ENCODE measurements at regions not wholly inside any gene's neighbourhood (a gene's known extent, or its start where the extent isn't known, plus 50 kb on each side); places are given as distances from the start of the nearest gene placed in this dataset.

DNA sequence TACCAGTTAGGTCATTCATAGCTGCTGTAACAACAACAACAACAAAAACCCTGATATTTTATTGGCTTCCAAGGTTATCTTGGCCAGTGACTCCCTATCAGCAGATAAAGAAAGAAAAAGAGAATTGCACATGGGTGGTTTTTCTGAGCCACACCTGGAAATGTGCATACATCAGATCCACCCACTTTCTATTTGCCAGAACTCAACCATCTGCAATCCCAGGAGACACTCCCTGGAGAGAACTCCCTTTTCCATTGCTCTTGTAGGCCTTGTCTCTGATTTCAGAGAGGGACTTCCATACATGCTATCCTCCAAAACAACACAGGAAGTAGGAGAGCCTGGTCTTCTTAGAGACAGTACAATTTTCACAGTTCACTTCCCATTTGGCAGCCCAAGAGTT is 74.9 kb upstream of the ZC3H11B start:
- TF ChIP-seq EZH2 (IDR thresholded peaks at IDR 0.05; ENCODE audit: low read length, unreplicated experiment) (no peak), EZH2phosphoT487 (IDR thresholded peaks at IDR 0.05; ENCODE audit: borderline replicate concordance, low read length) (no peak)
- TF ChIP-seq, protein P1, sequence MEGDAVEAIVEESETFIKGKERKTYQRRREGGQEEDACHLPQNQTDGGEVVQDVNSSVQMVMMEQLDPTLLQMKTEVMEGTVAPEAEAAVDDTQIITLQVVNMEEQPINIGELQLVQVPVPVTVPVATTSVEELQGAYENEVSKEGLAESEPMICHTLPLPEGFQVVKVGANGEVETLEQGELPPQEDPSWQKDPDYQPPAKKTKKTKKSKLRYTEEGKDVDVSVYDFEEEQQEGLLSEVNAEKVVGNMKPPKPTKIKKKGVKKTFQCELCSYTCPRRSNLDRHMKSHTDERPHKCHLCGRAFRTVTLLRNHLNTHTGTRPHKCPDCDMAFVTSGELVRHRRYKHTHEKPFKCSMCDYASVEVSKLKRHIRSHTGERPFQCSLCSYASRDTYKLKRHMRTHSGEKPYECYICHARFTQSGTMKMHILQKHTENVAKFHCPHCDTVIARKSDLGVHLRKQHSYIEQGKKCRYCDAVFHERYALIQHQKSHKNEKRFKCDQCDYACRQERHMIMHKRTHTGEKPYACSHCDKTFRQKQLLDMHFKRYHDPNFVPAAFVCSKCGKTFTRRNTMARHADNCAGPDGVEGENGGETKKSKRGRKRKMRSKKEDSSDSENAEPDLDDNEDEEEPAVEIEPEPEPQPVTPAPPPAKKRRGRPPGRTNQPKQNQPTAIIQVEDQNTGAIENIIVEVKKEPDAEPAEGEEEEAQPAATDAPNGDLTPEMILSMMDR (conservative IDR thresholded peaks at IDR 0.05; ENCODE audit: low read depth, low read length), result no peak
- Histone ChIP-seq H3K9me3 (ENCODE audit: low read length) (no peaks in the 10 kb centered on the region), H3K4me1 (ENCODE audit: insufficient read depth, low read length) (no peaks in the 10 kb centered on the region), H3F3A (ENCODE audit: low read length, unreplicated experiment) (no peaks in the 10 kb centered on the region), H4K20me1 (ENCODE audit: low read length) (no peaks in the 10 kb centered on the region), H3K9ac (ENCODE audit: low read length) (no peak overlapping the region), H3K27me3 (ENCODE audit: low read length) (no peaks in the 10 kb centered on the region), H3K9me2 (replicated peaks; ENCODE audit: low read length) (no peaks in the 10 kb centered on the region; the same call in 1 of the 2 replicates), H3K27ac (ENCODE audit: low read length) (no peak overlapping the region), H3K4me2 (ENCODE audit: low read length) (no peak overlapping the region), H3K36me3 (ENCODE audit: low read depth, low read length) (no peaks in the 10 kb centered on the region), H3K4me3 (ENCODE audit: low read length) (no peak overlapping the region), H2AFZ (ENCODE audit: low read length) (no peak overlapping the region), H3K79me2 (ENCODE audit: low read length) (no peaks in the 10 kb centered on the region)
- DNase-seq, result no peak
- ChIA-PET CTCF (no interaction called here), POLR2A (ENCODE audit: unreplicated experiment) (no interaction called here)
- BruUV-seq (replicated peaks), result no TSS peak
- intact Hi-C loops (cut with micrococcal nuclease), result no loop called here
- no peak for ATAC-seq

DNA sequence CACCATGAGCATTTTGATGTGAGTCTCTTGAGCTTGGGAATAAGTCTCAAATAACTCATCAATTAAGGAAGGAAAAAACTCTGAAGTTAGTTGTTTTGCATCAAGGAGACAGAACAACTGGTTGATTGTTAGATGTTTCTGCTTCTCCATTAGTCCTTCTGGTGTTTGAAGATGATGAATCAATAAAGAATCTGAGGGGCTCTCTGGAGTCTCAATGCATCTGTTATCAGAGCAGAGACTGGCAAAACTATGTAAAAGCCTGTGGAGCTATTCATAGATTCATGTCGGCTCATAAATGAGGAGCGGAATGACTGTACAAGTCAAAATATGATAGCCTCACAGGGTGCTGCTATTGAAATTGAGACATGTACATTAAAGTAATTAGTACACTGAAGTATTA is 73.3 kb upstream of the ZC3H11B start:
- CTCF ChIA-PET, result no interaction called here
- TF ChIP-seq, protein P1 (conservative IDR thresholded peaks at IDR 0.05; ENCODE audit: low read depth, low read length), result no peak
- no peak for TF ChIP-seq EZH2phosphoT487 (IDR thresholded peaks at IDR 0.05; ENCODE audit: borderline replicate concordance, low read length)
- no peak for TF ChIP-seq EZH2 (IDR thresholded peaks at IDR 0.05; ENCODE audit: low read length, unreplicated experiment)
- ATAC-seq, result no peak
- H2AFZ ChIP-seq (ENCODE audit: low read length), result no peak overlapping the region
- H3K4me3 ChIP-seq (ENCODE audit: low read length), result no peak overlapping the region
- H3K36me3 ChIP-seq (ENCODE audit: low read depth, low read length), result no peaks in the 10 kb centered on the region
- no peak overlapping the region for H3K4me2 ChIP-seq (ENCODE audit: low read length)
- no peaks in the 10 kb centered on the region for H3K9me3 ChIP-seq (ENCODE audit: low read length)
- no peaks in the 10 kb centered on the region for H3K79me2 ChIP-seq (ENCODE audit: low read length)
- H3K27me3 ChIP-seq (ENCODE audit: low read length), result no peaks in the 10 kb centered on the region
- H3K9ac ChIP-seq (ENCODE audit: low read length), result no peak overlapping the region
- H3K27ac ChIP-seq (ENCODE audit: low read length), result no peak overlapping the region
- H4K20me1 ChIP-seq (ENCODE audit: low read length), result no peaks in the 10 kb centered on the region
- H3K9me2 ChIP-seq (replicated peaks; ENCODE audit: low read length), result no peaks in the 10 kb centered on the region; the same call in 1 of the 2 replicates
- H3F3A ChIP-seq (ENCODE audit: low read length, unreplicated experiment), result no peaks in the 10 kb centered on the region
- DNase-seq, result no peak
- BruUV-seq (replicated peaks), result no TSS peak
- POLR2A ChIA-PET (ENCODE audit: unreplicated experiment), result no interaction called here
- intact Hi-C loops (cut with micrococcal nuclease), result no loop called here
- H3K4me1 ChIP-seq (ENCODE audit: insufficient read depth, low read length), result no peaks in the 10 kb centered on the region

DNA sequence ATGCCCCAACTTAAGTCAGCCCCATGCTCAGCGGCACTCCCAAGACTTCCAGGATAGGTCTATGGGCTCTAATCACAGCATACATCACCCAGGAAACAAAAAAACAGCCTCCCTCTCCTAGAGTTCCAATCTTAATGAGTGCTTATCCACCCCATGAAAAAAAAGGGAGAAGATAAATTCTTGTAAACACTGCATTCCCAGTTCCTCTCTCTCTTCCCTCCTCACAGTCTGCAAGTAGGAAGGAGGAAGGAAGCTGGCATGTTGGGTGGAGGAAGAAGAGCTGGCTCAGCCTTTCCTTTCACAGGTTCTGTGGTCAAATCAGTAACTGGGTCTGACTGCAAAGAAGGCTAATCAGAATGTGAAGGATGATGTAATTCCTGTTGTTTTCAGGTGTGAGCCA is 69.9 kb upstream of the ZC3H11B start:
- CTCF ChIA-PET, result no interaction called here
- no peak overlapping the region for H3K4me2 ChIP-seq (ENCODE audit: low read length)
- DNase-seq (no peak), ATAC-seq (no peak)
- no peak overlapping the region for H3K27ac ChIP-seq (ENCODE audit: low read length)
- no peaks in the 10 kb centered on the region for H3K4me1 ChIP-seq (ENCODE audit: insufficient read depth, low read length)
- TF ChIP-seq EZH2phosphoT487 (IDR thresholded peaks at IDR 0.05; ENCODE audit: borderline replicate concordance, low read length) (no peak), EZH2 (IDR thresholded peaks at IDR 0.05; ENCODE audit: low read length, unreplicated experiment) (no peak)
- TF ChIP-seq, protein P1 (conservative IDR thresholded peaks at IDR 0.05; ENCODE audit: low read depth, low read length), result no peak
- no peaks in the 10 kb centered on the region for H3K79me2 ChIP-seq (ENCODE audit: low read length)
- H4K20me1 ChIP-seq (ENCODE audit: low read length), result no peaks in the 10 kb centered on the region
- H3K36me3 ChIP-seq (ENCODE audit: low read depth, low read length), result no peaks in the 10 kb centered on the region
- H3K4me3 ChIP-seq (ENCODE audit: low read length), result no peak overlapping the region
- POLR2A ChIA-PET (ENCODE audit: unreplicated experiment), result no interaction called here
- intact Hi-C loops (cut with micrococcal nuclease), result no loop called here
- no peak overlapping the region for H3K9ac ChIP-seq (ENCODE audit: low read length)
- no peaks in the 10 kb centered on the region; the same call in 1 of the 2 replicates for H3K9me2 ChIP-seq (replicated peaks; ENCODE audit: low read length)
- H3K9me3 ChIP-seq (ENCODE audit: low read length), result no peaks in the 10 kb centered on the region
- BruUV-seq (replicated peaks), result no TSS peak
- H3F3A ChIP-seq (ENCODE audit: low read length, unreplicated experiment), result no peaks in the 10 kb centered on the region
- no peaks in the 10 kb centered on the region for H3K27me3 ChIP-seq (ENCODE audit: low read length)
- H2AFZ ChIP-seq (ENCODE audit: low read length), result no peak overlapping the region

Measured in PC-3 (cell line).